ENCODE measurements at regions not wholly inside any gene's neighbourhood (a gene's known extent, or its start where the extent isn't known, plus 50 kb on each side); places are given as distances from the start of the nearest gene placed in this dataset.
A peak's percentile ranks its signal among the peaks of the same experiment; 100 is the strongest.

GRCh38 chr18:22332590-22332989 is 85.1 kb downstream of the CTAGE1 start:
- DNase-seq (no peak), ATAC-seq (no peak)
- intact Hi-C loops (cut with DNase I): no loop called here
- H3K27ac ChIP-seq (ENCODE audit: low read length): no peak overlapping the region
- H3K9me3 ChIP-seq (ENCODE audit: control insufficient read depth, low read length): no peaks in the 10 kb centered on the region
- WGBS: 85% methylated on average over 5 of the region's 5 CpGs
- no peaks in the 10 kb centered on the region for H3K27me3 ChIP-seq (ENCODE audit: control insufficient read depth, insufficient read depth)
- peaks cover 6% of the 10 kb centered on the region for H3K4me1 ChIP-seq (ENCODE audit: control insufficient read depth, insufficient read depth, low read length)
- no peak overlapping the region for H3K4me3 ChIP-seq (ENCODE audit: low read length)

GRCh38 chr18:22330508-22330907 is 87.2 kb downstream of the CTAGE1 start:
- DNase-seq (no peak), ATAC-seq (no peak)
- H3K27ac ChIP-seq (ENCODE audit: low read length): no peak overlapping the region
- intact Hi-C loops (cut with DNase I): no loop called here
- no peaks in the 10 kb centered on the region for H3K4me1 ChIP-seq (ENCODE audit: control insufficient read depth, insufficient read depth, low read length)
- no peaks in the 10 kb centered on the region for H3K9me3 ChIP-seq (ENCODE audit: control insufficient read depth, low read length)
- H3K27me3 ChIP-seq (ENCODE audit: control insufficient read depth, insufficient read depth): no peaks in the 10 kb centered on the region
- 91% methylated on average over 5 of the region's 5 CpGs for whole genome bisulfite sequencing
- H3K4me3 ChIP-seq (ENCODE audit: low read length): no peak overlapping the region

- no peaks in the 10 kb centered on the region for H3K9me3 ChIP-seq (ENCODE audit: control insufficient read depth, low read length)
- H3K4me1 ChIP-seq (ENCODE audit: control insufficient read depth, insufficient read depth, low read length): peaks cover 8% of the 10 kb centered on the region
- no peak overlapping the region for H3K4me3 ChIP-seq (ENCODE audit: low read length)
- intact Hi-C loops (cut with DNase I): no loop called here
- H3K27me3 ChIP-seq (ENCODE audit: control insufficient read depth, insufficient read depth): no peaks in the 10 kb centered on the region
- no peak for DNase-seq
- 79% methylated on average over 8 of the region's 8 CpGs for WGBS
- no peak for ATAC-seq
- peak overlapping the region; percentile 92 for H3K27ac ChIP-seq (ENCODE audit: low read length)
These were observed 92.3 kb downstream of the CTAGE1 start for GRCh38 chr18:22325396-22325795.

- Histone ChIP-seq H3K4me3 (ENCODE audit: low read length) (peak overlapping the region; percentile 39), H3K4me1 (ENCODE audit: control insufficient read depth, insufficient read depth, low read length) (peaks cover 8% of the 10 kb centered on the region), H3K27ac (ENCODE audit: low read length) (peak overlapping the region; percentile 92), H3K27me3 (ENCODE audit: control insufficient read depth, insufficient read depth) (no peaks in the 10 kb centered on the region), H3K9me3 (ENCODE audit: control insufficient read depth, low read length) (no peaks in the 10 kb centered on the region)
- DNase-seq: peak; percentile 81 to 93 (median 91)
- intact Hi-C loops (cut with DNase I): no loop called here
- ATAC-seq: peak; percentile 84 to 87
- 5% methylated on average over 30 of the region's 30 CpGs for WGBS
These were observed 93.3 kb downstream of the CTAGE1 start for GRCh38 chr18:22324191-22325131.

GRCh38 chr18:22322243-22322691 is 95.4 kb downstream of the CTAGE1 start:
- H3K27ac ChIP-seq (ENCODE audit: low read length): peak overlapping the region; percentile 88
- DNase-seq: peak; percentile 77 to 84 (median 83)
- H3K9me3 ChIP-seq (ENCODE audit: control insufficient read depth, low read length): no peaks in the 10 kb centered on the region
- H3K4me3 ChIP-seq (ENCODE audit: low read length): no peak overlapping the region
- 48% methylated on average over 7 of the region's 7 CpGs for WGBS
- H3K4me1 ChIP-seq (ENCODE audit: control insufficient read depth, insufficient read depth, low read length): peaks cover 14% of the 10 kb centered on the region
- intact Hi-C loops (cut with DNase I): no loop called here
- ATAC-seq: peak; percentile 72 to 75
- no peaks in the 10 kb centered on the region for H3K27me3 ChIP-seq (ENCODE audit: control insufficient read depth, insufficient read depth)

GRCh38 chr18:22320771-22321170 is 96.9 kb downstream of the CTAGE1 start:
- Histone ChIP-seq H3K27me3 (ENCODE audit: control insufficient read depth, insufficient read depth) (no peaks in the 10 kb centered on the region), H3K27ac (ENCODE audit: low read length) (peak overlapping the region; percentile 3), H3K9me3 (ENCODE audit: control insufficient read depth, low read length) (no peaks in the 10 kb centered on the region), H3K4me3 (ENCODE audit: low read length) (no peak overlapping the region), H3K4me1 (ENCODE audit: control insufficient read depth, insufficient read depth, low read length) (peaks cover 14% of the 10 kb centered on the region)
- no peak for ATAC-seq
- WGBS: 76% methylated on average over 3 of the region's 3 CpGs
- DNase-seq: no peak
- intact Hi-C loops (cut with DNase I): no loop called here

GRCh38 chr18:22320155-22320554 is 97.6 kb downstream of the CTAGE1 start:
- Histone ChIP-seq H3K9me3 (ENCODE audit: control insufficient read depth, low read length) (no peaks in the 10 kb centered on the region), H3K4me3 (ENCODE audit: low read length) (no peak overlapping the region), H3K27ac (ENCODE audit: low read length) (peak overlapping the region; percentile 3), H3K27me3 (ENCODE audit: control insufficient read depth, insufficient read depth) (no peaks in the 10 kb centered on the region), H3K4me1 (ENCODE audit: control insufficient read depth, insufficient read depth, low read length) (peaks cover 14% of the 10 kb centered on the region)
- WGBS: 72% methylated on average over 4 of the region's 4 CpGs
- no peak for DNase-seq
- ATAC-seq: no peak
- intact Hi-C loops (cut with DNase I): no loop called here

GRCh38 chr18:22318745-22319407 is 98.8 kb downstream of the CTAGE1 start:
- WGBS: 63% methylated on average over 8 of the region's 8 CpGs
- ATAC-seq (peak; percentile 49 to 62), DNase-seq (peak in 1 of 3 donors; percentile 55)
- Histone ChIP-seq H3K9me3 (ENCODE audit: control insufficient read depth, low read length) (no peaks in the 10 kb centered on the region), H3K4me1 (ENCODE audit: control insufficient read depth, insufficient read depth, low read length) (peaks cover 10% of the 10 kb centered on the region), H3K27ac (ENCODE audit: low read length) (peak overlapping the region; percentile 36), H3K27me3 (ENCODE audit: control insufficient read depth, insufficient read depth) (no peaks in the 10 kb centered on the region), H3K4me3 (ENCODE audit: low read length) (no peak overlapping the region)
- intact Hi-C loops (cut with DNase I): no loop called here

GRCh38 chr18:22314420-22314819 is 103.3 kb downstream of the CTAGE1 start:
- Histone ChIP-seq H3K9me3 (ENCODE audit: control insufficient read depth, low read length) (no peaks in the 10 kb centered on the region), H3K4me3 (ENCODE audit: low read length) (no peak overlapping the region), H3K27me3 (ENCODE audit: control insufficient read depth, insufficient read depth) (no peaks in the 10 kb centered on the region), H3K27ac (ENCODE audit: low read length) (no peak overlapping the region), H3K4me1 (ENCODE audit: control insufficient read depth, insufficient read depth, low read length) (peaks cover 6% of the 10 kb centered on the region)
- intact Hi-C loops (cut with DNase I): no loop called here
- ATAC-seq (peak in 1 of 2 donors; percentile 59), DNase-seq (peak in 2 of 3 donors; percentile 61 to 71)
- WGBS: 62% methylated on average over 3 of the region's 3 CpGs

- H3K4me1 ChIP-seq (ENCODE audit: control insufficient read depth, insufficient read depth, low read length): peaks cover 5% of the 10 kb centered on the region
- no peak overlapping the region for H3K27ac ChIP-seq (ENCODE audit: low read length)
- H3K9me3 ChIP-seq (ENCODE audit: control insufficient read depth, low read length): no peaks in the 10 kb centered on the region
- intact Hi-C loops (cut with DNase I): no loop called here
- DNase-seq: peak in 1 of 3 donors; percentile 46
- no peak for ATAC-seq
- no peaks in the 10 kb centered on the region for H3K27me3 ChIP-seq (ENCODE audit: control insufficient read depth, insufficient read depth)
- WGBS: 51% methylated on average over 6 of the region's 6 CpGs
- no peak overlapping the region for H3K4me3 ChIP-seq (ENCODE audit: low read length)
These were observed 103.7 kb downstream of the CTAGE1 start for GRCh38 chr18:22314001-22314400.

- DNase-seq: no peak
- ATAC-seq: no peak
- Histone ChIP-seq H3K4me1 (ENCODE audit: control insufficient read depth, insufficient read depth, low read length) (no peaks in the 10 kb centered on the region), H3K9me3 (ENCODE audit: control insufficient read depth, low read length) (no peaks in the 10 kb centered on the region), H3K27me3 (ENCODE audit: control insufficient read depth, insufficient read depth) (no peaks in the 10 kb centered on the region), H3K4me3 (ENCODE audit: low read length) (no peak overlapping the region), H3K27ac (ENCODE audit: low read length) (no peak overlapping the region)
- intact Hi-C loops (cut with DNase I): no loop called here
- WGBS: 57% methylated on average over 5 of the region's 5 CpGs
These were observed 106.4 kb downstream of the CTAGE1 start for GRCh38 chr18:22311301-22311700.
